ENCODE measurements at regions not wholly inside any gene's neighbourhood (a gene's known extent, or its start where the extent isn't known, plus 50 kb on each side); places are given as distances from the start of the nearest gene placed in this dataset.

DNA sequence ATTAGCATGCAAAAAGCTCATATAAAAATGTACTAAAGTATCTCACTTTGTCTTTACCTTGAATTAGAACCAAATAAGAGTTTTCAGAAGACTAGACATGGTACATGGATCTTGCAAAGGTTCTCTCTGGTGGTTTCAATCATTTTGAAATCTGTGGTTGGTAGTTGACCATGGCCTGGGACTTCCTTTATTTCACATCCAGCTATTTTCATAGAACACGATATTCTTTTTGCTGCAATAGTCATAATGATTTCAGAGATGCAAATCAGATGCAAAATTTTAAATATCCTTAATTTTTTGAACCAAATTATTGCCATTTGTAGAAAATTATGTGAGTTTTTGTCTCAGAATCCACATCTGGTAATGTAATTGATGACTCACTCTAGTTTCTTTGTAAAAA, 375.1 kb upstream of the ZP4 start:
- H3K27me3 ChIP-seq (ENCODE audit: control insufficient read depth, insufficient read depth, low read length), result no peaks in the 10 kb centered on the region
- H3K4me1 ChIP-seq (ENCODE audit: control insufficient read depth, insufficient read depth, low read length), result no peaks in the 10 kb centered on the region
- no peaks in the 10 kb centered on the region for H3K36me3 ChIP-seq (ENCODE audit: control insufficient read depth, insufficient read depth, low read length)
- no peaks in the 10 kb centered on the region for H3K9me3 ChIP-seq (ENCODE audit: control insufficient read depth, insufficient read depth, low read depth, low read length)
- no peak overlapping the region for H3K4me3 ChIP-seq (ENCODE audit: low read depth, low read length)
- H3K27ac ChIP-seq (ENCODE audit: low read depth, low read length), result no peak overlapping the region
- no peak overlapping the region for H3K9ac ChIP-seq (ENCODE audit: low read length)

DNA sequence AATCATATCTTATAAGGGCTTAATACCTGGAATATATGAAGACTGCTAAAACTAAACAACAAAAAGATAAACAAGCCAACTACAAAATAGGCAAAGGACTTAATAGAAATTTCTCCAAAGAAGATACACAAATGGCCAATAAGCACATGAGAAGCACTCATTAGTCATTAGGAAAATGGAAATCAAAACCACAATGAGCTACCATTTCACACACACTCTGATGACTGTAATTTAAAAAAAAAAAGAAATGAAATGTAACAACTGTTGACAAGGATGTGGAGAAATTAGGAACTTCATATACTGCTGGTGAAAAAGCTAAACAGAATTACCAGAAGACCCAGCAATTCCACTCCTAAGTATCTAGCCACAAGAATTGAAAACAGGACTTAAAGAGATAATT, 374.2 kb upstream of the ZP4 start:
- Histone ChIP-seq H3K9me3 (ENCODE audit: control insufficient read depth, insufficient read depth, low read depth, low read length) (no peaks in the 10 kb centered on the region), H3K27me3 (ENCODE audit: control insufficient read depth, insufficient read depth, low read length) (no peaks in the 10 kb centered on the region), H3K36me3 (ENCODE audit: control insufficient read depth, insufficient read depth, low read length) (no peaks in the 10 kb centered on the region), H3K4me3 (ENCODE audit: low read depth, low read length) (no peak overlapping the region), H3K27ac (ENCODE audit: low read depth, low read length) (no peak overlapping the region), H3K9ac (ENCODE audit: low read length) (no peak overlapping the region), H3K4me1 (ENCODE audit: control insufficient read depth, insufficient read depth, low read length) (no peaks in the 10 kb centered on the region)

DNA sequence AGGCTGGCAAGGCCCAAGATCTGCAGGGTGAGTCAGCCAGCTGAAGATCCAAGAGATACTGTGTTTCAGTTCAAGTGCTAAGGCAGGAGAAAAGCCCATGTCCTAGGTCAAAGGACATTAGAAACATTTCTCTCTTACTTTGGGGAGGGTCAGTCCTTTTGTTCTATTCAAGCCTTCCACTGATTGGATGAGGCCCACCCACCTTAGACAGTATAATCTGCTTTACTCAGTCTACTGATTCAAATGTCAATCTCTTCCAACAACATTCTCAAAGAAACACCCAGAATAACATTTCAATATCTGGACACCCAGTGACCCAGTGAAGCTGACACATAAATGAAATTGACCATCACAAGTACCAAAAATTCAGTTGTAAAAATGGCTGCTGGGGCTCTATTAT, 367.8 kb upstream of the ZP4 start:
- H3K9me3 ChIP-seq (ENCODE audit: control insufficient read depth, insufficient read depth, low read depth, low read length), result no peaks in the 10 kb centered on the region
- no peak overlapping the region for H3K9ac ChIP-seq (ENCODE audit: low read length)
- peaks cover 20% of the 10 kb centered on the region for H3K4me1 ChIP-seq (ENCODE audit: control insufficient read depth, insufficient read depth, low read length)
- H3K36me3 ChIP-seq (ENCODE audit: control insufficient read depth, insufficient read depth, low read length), result no peaks in the 10 kb centered on the region
- H3K27me3 ChIP-seq (ENCODE audit: control insufficient read depth, insufficient read depth, low read length), result no peaks in the 10 kb centered on the region
- H3K27ac ChIP-seq (ENCODE audit: low read depth, low read length), result no peak overlapping the region
- no peak overlapping the region for H3K4me3 ChIP-seq (ENCODE audit: low read depth, low read length)

DNA sequence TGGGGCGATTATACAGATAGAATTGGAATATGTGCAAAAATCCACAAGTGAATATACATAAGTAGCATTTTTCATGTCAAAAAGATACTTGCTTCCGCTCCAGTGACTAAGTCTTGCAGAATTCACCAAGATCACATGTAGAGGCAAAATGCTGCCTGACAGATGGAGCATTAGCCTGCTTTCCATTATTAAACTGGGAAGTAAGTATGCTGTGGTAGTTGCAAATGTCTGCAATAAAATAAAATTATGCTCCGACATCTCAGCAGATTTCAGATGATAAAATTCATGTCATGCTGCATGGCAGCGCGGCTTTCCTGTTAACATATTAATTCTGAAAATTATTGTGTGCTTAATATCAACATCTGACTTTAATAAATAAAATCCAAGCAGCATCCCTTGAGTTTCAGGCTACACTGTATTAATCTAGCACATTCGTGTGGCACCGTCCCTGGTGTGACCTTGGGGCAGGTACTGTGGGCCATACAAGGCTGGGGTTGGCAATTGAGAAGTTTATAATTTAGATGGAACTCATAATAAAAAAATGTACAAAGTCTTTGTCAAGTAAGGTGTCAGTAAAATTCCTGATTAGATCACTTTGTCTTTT, 366.4 kb upstream of the ZP4 start:
- no peak overlapping the region for H3K9ac ChIP-seq (ENCODE audit: low read length)
- no peaks in the 10 kb centered on the region for H3K27me3 ChIP-seq (ENCODE audit: control insufficient read depth, insufficient read depth, low read length)
- no peak overlapping the region for H3K27ac ChIP-seq (ENCODE audit: low read depth, low read length)
- no peak overlapping the region for H3K4me3 ChIP-seq (ENCODE audit: low read depth, low read length)
- H3K9me3 ChIP-seq (ENCODE audit: control insufficient read depth, insufficient read depth, low read depth, low read length), result no peaks in the 10 kb centered on the region
- no peaks in the 10 kb centered on the region for H3K36me3 ChIP-seq (ENCODE audit: control insufficient read depth, insufficient read depth, low read length)
- H3K4me1 ChIP-seq (ENCODE audit: control insufficient read depth, insufficient read depth, low read length), result peaks cover 22% of the 10 kb centered on the region

DNA sequence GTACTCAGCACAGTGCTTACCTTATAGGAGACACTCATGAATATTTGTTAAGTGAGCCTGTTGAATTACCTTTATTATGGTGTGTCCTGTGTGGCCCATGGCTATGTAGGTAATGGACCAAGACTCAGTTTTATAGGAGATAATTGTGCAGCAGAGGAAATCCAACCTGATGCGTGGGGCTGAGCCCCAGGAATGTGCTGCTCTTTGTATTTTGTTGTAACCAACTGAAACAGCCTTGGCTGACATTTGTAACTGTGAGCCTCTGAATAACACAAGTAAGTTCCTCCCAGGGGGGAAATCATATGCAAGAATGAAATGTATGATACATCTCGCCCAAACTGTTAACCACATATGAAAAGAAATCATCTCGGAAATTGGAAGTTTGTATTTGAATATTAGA, 364.2 kb upstream of the ZP4 start:
- Histone ChIP-seq H3K9ac (ENCODE audit: low read length) (no peak overlapping the region), H3K27ac (ENCODE audit: low read depth, low read length) (peak overlapping the region; percentile 27; the same call in 1 of the 2 replicates), H3K4me3 (ENCODE audit: low read depth, low read length) (no peak overlapping the region), H3K9me3 (ENCODE audit: control insufficient read depth, insufficient read depth, low read depth, low read length) (no peaks in the 10 kb centered on the region), H3K36me3 (ENCODE audit: control insufficient read depth, insufficient read depth, low read length) (no peaks in the 10 kb centered on the region), H3K4me1 (ENCODE audit: control insufficient read depth, insufficient read depth, low read length) (peaks cover 22% of the 10 kb centered on the region), H3K27me3 (ENCODE audit: control insufficient read depth, insufficient read depth, low read length) (no peaks in the 10 kb centered on the region)

GRCh38 chr1:238252033-238252802, 361.5 kb upstream of the ZP4 start:
- no peaks in the 10 kb centered on the region for H3K27me3 ChIP-seq (ENCODE audit: control insufficient read depth, insufficient read depth, low read length)
- H3K4me1 ChIP-seq (ENCODE audit: control insufficient read depth, insufficient read depth, low read length), result peaks cover 22% of the 10 kb centered on the region
- no peak overlapping the region for H3K9ac ChIP-seq (ENCODE audit: low read length)
- no peaks in the 10 kb centered on the region for H3K9me3 ChIP-seq (ENCODE audit: control insufficient read depth, insufficient read depth, low read depth, low read length)
- no peak overlapping the region for H3K27ac ChIP-seq (ENCODE audit: low read depth, low read length)
- no peaks in the 10 kb centered on the region for H3K36me3 ChIP-seq (ENCODE audit: control insufficient read depth, insufficient read depth, low read length)
- no peak overlapping the region for H3K4me3 ChIP-seq (ENCODE audit: low read depth, low read length)

DNA sequence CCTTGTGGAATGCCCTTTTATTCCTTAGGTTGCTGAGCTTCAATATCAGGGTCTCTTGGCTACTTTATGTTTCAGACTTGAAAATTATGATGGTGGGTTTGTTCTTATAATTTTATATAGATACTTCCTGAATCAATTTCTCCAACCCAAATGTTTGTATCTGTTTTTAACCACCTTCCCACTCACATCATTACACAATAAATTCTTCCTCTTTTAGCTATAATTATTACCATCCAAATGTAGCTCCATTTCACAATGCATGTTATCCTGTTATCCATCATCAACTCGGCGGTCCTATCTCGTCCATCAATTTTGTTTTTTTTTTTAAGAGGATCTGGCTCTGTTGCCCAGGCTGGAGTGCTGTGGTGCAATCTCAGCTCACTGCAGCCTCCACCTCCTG, 357.6 kb upstream of the ZP4 start:
- Histone ChIP-seq H3K27me3 (ENCODE audit: control insufficient read depth, insufficient read depth, low read length) (no peaks in the 10 kb centered on the region), H3K4me1 (ENCODE audit: control insufficient read depth, insufficient read depth, low read length) (0 out of 2 replicates have a peak, but pooled peaks cover under 1% of the 10 kb centered on the region), H3K9me3 (ENCODE audit: control insufficient read depth, insufficient read depth, low read depth, low read length) (no peaks in the 10 kb centered on the region), H3K9ac (ENCODE audit: low read length) (no peak overlapping the region), H3K27ac (ENCODE audit: low read depth, low read length) (no peak overlapping the region), H3K4me3 (ENCODE audit: low read depth, low read length) (no peak overlapping the region), H3K36me3 (ENCODE audit: control insufficient read depth, insufficient read depth, low read length) (no peaks in the 10 kb centered on the region)

GRCh38 chr1:238242181-238242580, 351.5 kb upstream of the ZP4 start:
- Histone ChIP-seq H3K9ac (ENCODE audit: low read length) (no peak overlapping the region), H3K4me1 (ENCODE audit: control insufficient read depth, insufficient read depth, low read length) (no peaks in the 10 kb centered on the region), H3K36me3 (ENCODE audit: control insufficient read depth, insufficient read depth, low read length) (no peaks in the 10 kb centered on the region), H3K27ac (ENCODE audit: low read depth, low read length) (no peak overlapping the region), H3K4me3 (ENCODE audit: low read depth, low read length) (no peak overlapping the region), H3K9me3 (ENCODE audit: control insufficient read depth, insufficient read depth, low read depth, low read length) (no peaks in the 10 kb centered on the region), H3K27me3 (ENCODE audit: control insufficient read depth, insufficient read depth, low read length) (no peaks in the 10 kb centered on the region)

DNA sequence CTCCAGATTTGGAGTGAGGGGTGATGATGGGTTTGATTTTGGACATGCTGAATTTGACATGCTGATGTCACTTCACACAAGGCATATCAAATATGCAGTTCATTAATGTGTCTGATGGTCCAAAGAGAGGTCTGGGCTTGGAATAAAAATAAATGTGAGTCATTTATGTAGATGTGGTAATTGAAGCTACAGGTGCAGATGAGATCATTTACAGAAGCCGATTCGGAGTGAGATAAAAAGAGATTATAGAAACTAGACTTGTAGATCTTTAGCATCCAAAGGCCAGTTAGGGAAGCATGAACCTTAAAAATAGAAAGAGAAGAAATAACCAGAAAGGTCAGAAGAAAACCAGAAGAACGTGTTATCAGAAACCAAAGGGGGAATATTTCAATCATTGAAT, 350.9 kb upstream of the ZP4 start:
- Histone ChIP-seq H3K4me3 (ENCODE audit: low read depth, low read length) (no peak overlapping the region), H3K9me3 (ENCODE audit: control insufficient read depth, insufficient read depth, low read depth, low read length) (no peaks in the 10 kb centered on the region), H3K27ac (ENCODE audit: low read depth, low read length) (no peak overlapping the region), H3K9ac (ENCODE audit: low read length) (no peak overlapping the region), H3K36me3 (ENCODE audit: control insufficient read depth, insufficient read depth, low read length) (no peaks in the 10 kb centered on the region), H3K4me1 (ENCODE audit: control insufficient read depth, insufficient read depth, low read length) (no peaks in the 10 kb centered on the region), H3K27me3 (ENCODE audit: control insufficient read depth, insufficient read depth, low read length) (no peaks in the 10 kb centered on the region)

DNA sequence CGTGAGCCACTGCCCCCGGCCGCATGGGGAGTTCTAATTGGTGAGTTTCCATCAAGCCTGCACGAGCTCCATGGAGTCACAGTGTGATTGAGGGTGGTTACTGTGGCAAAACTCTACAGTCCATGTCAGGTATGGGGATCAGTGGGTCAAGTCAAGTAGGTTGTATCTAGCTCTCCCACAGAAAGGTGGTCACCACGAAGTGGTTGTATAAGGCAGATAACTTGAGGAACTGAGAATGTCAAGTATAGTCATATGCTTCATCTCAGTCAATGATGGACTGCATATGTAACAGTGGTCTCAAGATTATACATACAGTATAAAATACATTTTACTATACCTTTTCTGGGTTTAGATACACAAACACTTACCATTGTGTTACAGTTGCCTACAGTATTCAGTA, 348.6 kb upstream of the ZP4 start:
- H3K4me1 ChIP-seq (ENCODE audit: control insufficient read depth, insufficient read depth, low read length), result no peaks in the 10 kb centered on the region
- no peak overlapping the region for H3K9ac ChIP-seq (ENCODE audit: low read length)
- H3K9me3 ChIP-seq (ENCODE audit: control insufficient read depth, insufficient read depth, low read depth, low read length), result no peaks in the 10 kb centered on the region; the same call in 1 of the 2 replicates
- no peaks in the 10 kb centered on the region for H3K36me3 ChIP-seq (ENCODE audit: control insufficient read depth, insufficient read depth, low read length)
- no peaks in the 10 kb centered on the region for H3K27me3 ChIP-seq (ENCODE audit: control insufficient read depth, insufficient read depth, low read length)
- H3K27ac ChIP-seq (ENCODE audit: low read depth, low read length), result no peak overlapping the region
- no peak overlapping the region for H3K4me3 ChIP-seq (ENCODE audit: low read depth, low read length)

- no peaks in the 10 kb centered on the region for H3K27me3 ChIP-seq (ENCODE audit: control insufficient read depth, insufficient read depth, low read length)
- no peak overlapping the region for H3K4me3 ChIP-seq (ENCODE audit: low read depth, low read length)
- H3K36me3 ChIP-seq (ENCODE audit: control insufficient read depth, insufficient read depth, low read length), result no peaks in the 10 kb centered on the region
- H3K4me1 ChIP-seq (ENCODE audit: control insufficient read depth, insufficient read depth, low read length), result no peaks in the 10 kb centered on the region
- no peak overlapping the region for H3K27ac ChIP-seq (ENCODE audit: low read depth, low read length)
- no peak overlapping the region for H3K9ac ChIP-seq (ENCODE audit: low read length)
- H3K9me3 ChIP-seq (ENCODE audit: control insufficient read depth, insufficient read depth, low read depth, low read length), result no peaks in the 10 kb centered on the region; the same call in 1 of the 2 replicates
Measured at GRCh38 chr1:238233966-238234365, 343.2 kb upstream of the ZP4 start.

Data from HUES6 (cell line).